Mesendoderm (in vitro differentiated cells): ENCODE measurements at regions not wholly inside any gene's neighbourhood (a gene's known extent, or its start where the extent isn't known, plus 50 kb on each side); places are given as distances from the start of the nearest gene placed in this dataset.
"Not testable (repeated sequence)": the region's sequence is repeated elsewhere in the genome, so short reads cannot be mapped to it uniquely, and the experiment has no call there.

ENCODE experiments used
- DNase-seq: peaks from one replicate; pipeline ENCODE4 v3.0.0; 2013
- H2AK5ac ChIP-seq: 2 replicates; pipeline ENCODE4 v1.6.1; 2013; ENCODE audit warnings: low read length, inconsistent platforms
- H2BK120ac ChIP-seq: 2 replicates; pipeline ENCODE4 v1.6.1; 2013; ENCODE audit warnings: low read depth, mild to moderate bottlenecking, low read length, moderate library complexity, mixed read lengths
- H2BK15ac ChIP-seq: replicated peaks from 2 replicates; pipeline ENCODE4 v1.6.1; 2013; ENCODE audit warnings: low read depth, mild to moderate bottlenecking, moderate library complexity
- H2BK5ac ChIP-seq: 2 replicates; pipeline ENCODE4 v1.6.1; 2013; ENCODE audit warnings: low read length, inconsistent platforms
- H3K18ac ChIP-seq: 2 replicates; pipeline ENCODE4 v1.6.1; 2013; ENCODE audit warnings: mild to moderate bottlenecking, low read length, mixed read lengths
- H3K23ac ChIP-seq: one replicate; pipeline ENCODE4 v1.6.1; 2013; ENCODE audit warnings: low read length
- H3K27ac ChIP-seq: 2 replicates; pipeline ENCODE4 v1.5.1; 2013; ENCODE audit warnings: low read depth, mild to moderate bottlenecking, inconsistent platforms, low read length, moderate library complexity
- H3K27me3 ChIP-seq: 2 replicates; pipeline ENCODE4 v1.6.1; 2013; ENCODE audit warnings: low read length, control low read depth, mild to moderate bottlenecking, inconsistent platforms; ENCODE audit not compliant: insufficient read depth, poor library complexity
- H3K36me3 ChIP-seq: 2 replicates; pipeline ENCODE4 v1.6.1; 2013; ENCODE audit warnings: low read length, inconsistent platforms; ENCODE audit not compliant: control insufficient read depth, insufficient read depth
- H3K4ac ChIP-seq: one replicate; pipeline ENCODE4 v1.6.1; 2013; ENCODE audit warnings: low read depth, mild to moderate bottlenecking, low read length, moderate library complexity
- H3K4me1 ChIP-seq: 2 replicates; pipeline ENCODE4 v1.6.1; 2013; ENCODE audit warnings: low read depth, low read length, inconsistent platforms; ENCODE audit not compliant: control insufficient read depth
- H3K4me2 ChIP-seq: 2 replicates; pipeline ENCODE4 v1.6.1; 2013; ENCODE audit warnings: low read length
- H3K4me3 ChIP-seq: 2 replicates; pipeline ENCODE4 v1.5.1; 2013; ENCODE audit warnings: mild to moderate bottlenecking, low read length
- H3K56ac ChIP-seq: one replicate; pipeline ENCODE4 v1.6.1; 2013; ENCODE audit warnings: low read length
- H3K79me1 ChIP-seq: 2 replicates; pipeline ENCODE4 v1.6.1; 2013; ENCODE audit warnings: low read length, inconsistent platforms
- H3K79me2 ChIP-seq: 2 replicates; pipeline ENCODE4 v1.6.1; 2013; ENCODE audit warnings: mild to moderate bottlenecking, low read length; ENCODE audit not compliant: control insufficient read depth, insufficient read depth
- H3K9ac ChIP-seq: 2 replicates; pipeline ENCODE4 v1.6.1; 2013; ENCODE audit warnings: low read length, inconsistent platforms
- H4K5ac ChIP-seq: one replicate; pipeline ENCODE4 v1.6.1; 2013; ENCODE audit warnings: low read length
- H4K8ac ChIP-seq: one replicate; pipeline ENCODE4 v1.6.1; 2013; ENCODE audit warnings: low read depth, mild to moderate bottlenecking, control low read depth, low read length, moderate library complexity
- WGBS: extraction: QIAGEN DNeasy Blood & Tissue Kit; methylation state at CpG from one replicate; pipeline ENCODE4 v1.1.7; 2013; ENCODE audit warnings: low lambda C conversion rate, missing lambda C conversion rate; ENCODE audit not compliant: insufficient coverage; ENCODE audit errors: extremely low coverage; 5-methylcytosine and 5-hydroxymethylcytosine counted together

- not testable (repeated sequence) for DNase-seq, H2BK120ac ChIP-seq, H3K4me1 ChIP-seq, H3K79me2 ChIP-seq, H2AK5ac ChIP-seq, H3K9ac ChIP-seq, H4K5ac ChIP-seq, H3K56ac ChIP-seq, H2BK5ac ChIP-seq, H4K8ac ChIP-seq, H3K27ac ChIP-seq, H3K4me3 ChIP-seq, H3K27me3 ChIP-seq, H3K4me2 ChIP-seq, H3K4ac ChIP-seq, H3K18ac ChIP-seq, H3K36me3 ChIP-seq, H3K79me1 ChIP-seq, H2BK15ac ChIP-seq, H3K23ac ChIP-seq
- WGBS: no CpG with 5 or more reads among the region's 1 CpG
These were observed 201.4 kb upstream of the TEKT4 start for GRCh38 chr2:94669858-94670257.

- not testable (repeated sequence) for H3K23ac ChIP-seq, H3K27ac ChIP-seq, H3K4ac ChIP-seq, H3K79me2 ChIP-seq, H2BK5ac ChIP-seq, H3K4me1 ChIP-seq, H3K4me3 ChIP-seq, H2AK5ac ChIP-seq, DNase-seq, H3K56ac ChIP-seq, H3K27me3 ChIP-seq, H4K5ac ChIP-seq, H2BK15ac ChIP-seq, H2BK120ac ChIP-seq, H3K4me2 ChIP-seq, H3K36me3 ChIP-seq, H3K9ac ChIP-seq, H3K79me1 ChIP-seq, H3K18ac ChIP-seq, H4K8ac ChIP-seq
- WGBS: 100% methylated on average over 1 of the region's 3 CpGs
These were observed 177.0 kb upstream of the TEKT4 start for GRCh38 chr2:94694236-94694635.

- not testable (repeated sequence) for H3K18ac ChIP-seq, H2BK120ac ChIP-seq, H2BK5ac ChIP-seq, H3K23ac ChIP-seq, H2AK5ac ChIP-seq, H3K56ac ChIP-seq, H3K27me3 ChIP-seq, H2BK15ac ChIP-seq, H4K5ac ChIP-seq, H3K4me1 ChIP-seq, H3K79me1 ChIP-seq, H3K4me3 ChIP-seq, H3K4me2 ChIP-seq, H3K27ac ChIP-seq, H4K8ac ChIP-seq, H3K9ac ChIP-seq, H3K4ac ChIP-seq, H3K79me2 ChIP-seq, DNase-seq, H3K36me3 ChIP-seq
- no CpG with 5 or more reads among the region's 2 CpGs for WGBS
These were observed 162.2 kb upstream of the TEKT4 start for GRCh38 chr2:94708982-94709381.

GRCh38 chr2:94725543-94725942, 145.7 kb upstream of the TEKT4 start:
- Histone ChIP-seq H3K56ac (no peak overlapping the region), H4K8ac (no peak overlapping the region), H3K4ac (no peak overlapping the region), H3K4me1 (no peaks in the 10 kb centered on the region), H2BK15ac (no peak overlapping the region), H3K18ac (no peak overlapping the region), H3K27ac (no peak overlapping the region), H3K79me2 (no peaks in the 10 kb centered on the region), H3K79me1 (no peaks in the 10 kb centered on the region), H3K4me3 (no peak overlapping the region), H3K4me2 (no peak overlapping the region), H3K23ac (no peak overlapping the region), H3K27me3 (no peaks in the 10 kb centered on the region), H2BK5ac (no peak overlapping the region), H3K9ac (no peak overlapping the region), H3K36me3 (no peaks in the 10 kb centered on the region), H2AK5ac (no peak overlapping the region), H4K5ac (no peak overlapping the region), H2BK120ac (no peak overlapping the region)
- WGBS: no CpG with 5 or more reads among the region's 11 CpGs
- no peak for DNase-seq

- H3K23ac ChIP-seq, H3K18ac ChIP-seq, H3K36me3 ChIP-seq, H3K79me1 ChIP-seq, H2BK120ac ChIP-seq, H3K4me3 ChIP-seq, H3K27ac ChIP-seq, H4K5ac ChIP-seq, H3K56ac ChIP-seq, H3K27me3 ChIP-seq, H4K8ac ChIP-seq, DNase-seq, H2AK5ac ChIP-seq, H3K9ac ChIP-seq, H2BK5ac ChIP-seq, H3K79me2 ChIP-seq, H3K4me2 ChIP-seq, H2BK15ac ChIP-seq, H3K4me1 ChIP-seq, H3K4ac ChIP-seq: not testable (repeated sequence)
- no CpG with 5 or more reads among the region's 34 CpGs for WGBS
These were observed 135.7 kb upstream of the TEKT4 start for GRCh38 chr2:94735536-94735935.

GRCh38 chr2:94737145-94737544, 134.1 kb upstream of the TEKT4 start:
- H3K27me3 ChIP-seq, H3K23ac ChIP-seq, H4K5ac ChIP-seq, H2BK120ac ChIP-seq, H3K4ac ChIP-seq, H3K56ac ChIP-seq, H2AK5ac ChIP-seq, H3K79me2 ChIP-seq, H4K8ac ChIP-seq, H3K18ac ChIP-seq, H3K9ac ChIP-seq, H3K79me1 ChIP-seq, H2BK5ac ChIP-seq, H3K27ac ChIP-seq, H3K4me2 ChIP-seq, H3K36me3 ChIP-seq, H3K4me1 ChIP-seq, H3K4me3 ChIP-seq, H2BK15ac ChIP-seq: not testable (repeated sequence)
- DNase-seq: peak; percentile 3
- WGBS: no CpG with 5 or more reads among the region's 17 CpGs
